HG02678 (cell line): ENCODE measurements at regions not wholly inside any gene's neighbourhood (a gene's known extent, or its start where the extent isn't known, plus 50 kb on each side); places are given as distances from the start of the nearest gene placed in this dataset.

Experiments
- ATAC-seq: cut with Tn5 transposase; IDR thresholded peaks from one replicate; pipeline ENCODE4 v1.9.1; 2021; ENCODE audit warnings: mild to moderate bottlenecking, moderate library complexity; ENCODE audit not compliant: unreplicated experiment

- no peak for ATAC-seq
Measured at GRCh38 chr18:24669502-24669901, 209.1 kb downstream of the HRH4 start.

- no peak for ATAC-seq
Measured at GRCh38 chr18:24672165-24672941, 211.9 kb downstream of the HRH4 start.

- no peak for ATAC-seq
Measured at GRCh38 chr18:24674200-24674599, 213.8 kb downstream of the HRH4 start.

- ATAC-seq: no peak
Measured at GRCh38 chr18:24674605-24675004, 214.2 kb downstream of the HRH4 start.

- no peak for ATAC-seq
Measured at GRCh38 chr18:24677011-24677410, 216.6 kb downstream of the HRH4 start.

- no peak for ATAC-seq
Measured at GRCh38 chr18:24678107-24678506, 217.7 kb downstream of the HRH4 start.

GRCh38 chr18:24678626-24679025 lies 218.2 kb downstream of the HRH4 start:
- no peak for ATAC-seq

- no peak for ATAC-seq
Measured at GRCh38 chr18:24679062-24679461, 218.6 kb downstream of the HRH4 start.

- ATAC-seq: no peak
Measured at GRCh38 chr18:24683925-24684324, 223.5 kb downstream of the HRH4 start.

GRCh38 chr18:24685254-24685959 lies 225.0 kb downstream of the HRH4 start:
- no peak for ATAC-seq

- ATAC-seq: no peak
Measured at GRCh38 chr18:24695168-24695567, 234.7 kb downstream of the HRH4 start.

- ATAC-seq: no peak
Measured at GRCh38 chr18:24702001-24702515, 241.6 kb downstream of the HRH4 start.

GRCh38 chr18:24703316-24703715 lies 242.9 kb downstream of the HRH4 start:
- ATAC-seq: no peak

- no peak for ATAC-seq
Measured at GRCh38 chr18:24704946-24705630, 244.7 kb downstream of the HRH4 start.

GRCh38 chr18:24710474-24710873 lies 250.0 kb downstream of the HRH4 start:
- no peak for ATAC-seq

GRCh38 chr18:24719791-24720190 lies 259.4 kb downstream of the HRH4 start:
- no peak for ATAC-seq

GRCh38 chr18:24721388-24721787 lies 261.0 kb downstream of the HRH4 start:
- no peak for ATAC-seq

GRCh38 chr18:24725644-24726415 lies 265.4 kb downstream of the HRH4 start:
- ATAC-seq: no peak

GRCh38 chr18:24726727-24727492 lies 266.5 kb downstream of the HRH4 start:
- no peak for ATAC-seq

- no peak for ATAC-seq
Measured at GRCh38 chr18:24727685-24728084, 267.2 kb downstream of the HRH4 start.
